CD4-positive, alpha-beta T cell treated with Interferon alpha-2 for 1 hour (primary cell): ENCODE measurements at regions not wholly inside any gene's neighbourhood (a gene's known extent, or its start where the extent isn't known, plus 50 kb on each side); places are given as distances from the start of the nearest gene placed in this dataset.

Experiments used
- DNase-seq, 2 donors: peaks; one replicate each; pipeline ENCODE4 v3.0.0-alpha.2; 2020 to 2022

- no peak for DNase-seq
Measured at GRCh38 chr13:57918086-57918485, 286.5 kb downstream of the PCDH17 start.

DNA sequence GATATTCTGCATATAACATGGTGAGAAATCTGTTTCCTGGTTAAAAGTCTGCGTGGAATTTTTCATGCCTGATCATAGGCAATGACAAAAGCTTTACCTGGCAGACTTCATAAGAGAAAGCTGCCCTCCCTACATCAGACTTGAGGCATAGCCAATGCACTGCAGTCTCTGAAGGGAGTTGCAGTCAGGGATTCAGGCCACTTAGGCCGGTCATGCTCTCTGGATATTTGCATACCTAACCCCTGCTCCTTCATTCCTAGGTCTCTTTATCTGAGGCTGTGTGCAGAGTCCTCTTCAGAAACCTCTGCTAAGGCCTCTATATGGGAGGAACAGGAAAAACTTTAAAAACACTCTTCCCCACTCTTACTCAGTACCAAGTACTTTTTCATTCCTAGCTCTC is 287.4 kb downstream of the PCDH17 start:
- no peak for DNase-seq

DNA sequence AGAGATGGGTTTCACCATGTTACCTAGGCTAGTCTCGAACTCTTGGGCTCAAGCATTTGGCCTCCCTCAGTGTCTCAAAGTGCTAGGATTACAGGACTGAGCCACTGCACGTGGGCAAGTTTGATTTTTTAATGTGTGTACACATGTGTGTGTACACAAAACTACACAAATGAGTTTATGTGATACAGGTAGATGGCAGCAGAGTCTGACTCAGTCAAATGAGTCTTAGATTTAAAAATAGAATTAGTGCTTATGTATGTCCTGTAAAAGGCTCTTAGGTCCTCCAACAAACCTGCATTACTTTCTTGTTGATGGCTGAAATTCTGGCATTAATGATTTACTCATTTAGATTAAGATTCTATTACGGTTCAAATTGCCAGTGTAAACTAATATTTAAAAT is 293.7 kb downstream of the PCDH17 start:
- DNase-seq: no peak

GRCh38 chr13:57925751-57926150 is 294.2 kb downstream of the PCDH17 start:
- no peak for DNase-seq

DNA sequence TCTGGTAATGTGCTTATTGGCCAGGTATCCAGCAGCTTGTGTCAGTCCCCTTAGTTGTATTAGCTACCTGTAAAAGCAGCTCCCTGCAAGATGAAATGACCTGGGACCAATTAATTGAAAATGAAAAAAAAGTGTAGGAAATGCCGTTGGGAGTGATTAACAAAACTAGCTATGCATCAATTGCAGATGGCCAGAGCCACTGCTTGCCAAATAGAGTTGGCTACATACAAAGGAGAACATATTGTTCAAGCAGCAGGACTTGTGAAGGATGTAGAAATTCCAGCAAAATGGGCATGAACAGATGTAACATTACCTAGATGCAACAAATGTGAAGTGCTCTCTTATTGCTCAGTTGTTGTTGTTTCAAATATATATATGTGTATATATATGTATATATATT is 300.5 kb downstream of the PCDH17 start:
- DNase-seq: no peak

GRCh38 chr13:57933606-57934005 is 302.1 kb downstream of the PCDH17 start:
- no peak for DNase-seq

- DNase-seq: no peak
Measured at GRCh38 chr13:57935965-57936364, 304.4 kb downstream of the PCDH17 start.

- DNase-seq: no peak
Measured at GRCh38 chr13:57946361-57946760, 314.8 kb downstream of the PCDH17 start.

- no peak for DNase-seq
Measured at GRCh38 chr13:57948884-57949283, 317.3 kb downstream of the PCDH17 start.

DNA sequence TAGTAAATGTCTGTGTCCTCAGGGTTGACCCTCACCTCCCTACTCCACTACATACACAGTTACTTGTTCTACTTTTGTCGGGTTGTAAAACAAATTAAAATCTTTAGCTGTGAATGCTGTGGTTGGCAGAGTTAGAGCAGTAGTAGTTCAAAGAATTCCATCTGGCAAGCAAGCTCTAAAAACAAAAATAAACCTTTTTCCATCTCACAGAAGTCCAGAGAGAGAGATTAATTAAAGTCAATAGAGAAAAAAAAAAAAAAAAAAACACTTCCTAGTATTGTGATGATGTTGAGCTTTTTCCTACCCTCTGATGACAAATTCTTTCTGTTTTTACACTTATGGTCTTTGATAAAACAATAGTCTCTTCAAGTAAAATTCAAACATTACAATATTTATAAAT is 338.4 kb downstream of the PCDH17 start:
- DNase-seq: no peak

GRCh38 chr13:57970404-57970803 is 338.9 kb downstream of the PCDH17 start:
- DNase-seq: no peak

DNA sequence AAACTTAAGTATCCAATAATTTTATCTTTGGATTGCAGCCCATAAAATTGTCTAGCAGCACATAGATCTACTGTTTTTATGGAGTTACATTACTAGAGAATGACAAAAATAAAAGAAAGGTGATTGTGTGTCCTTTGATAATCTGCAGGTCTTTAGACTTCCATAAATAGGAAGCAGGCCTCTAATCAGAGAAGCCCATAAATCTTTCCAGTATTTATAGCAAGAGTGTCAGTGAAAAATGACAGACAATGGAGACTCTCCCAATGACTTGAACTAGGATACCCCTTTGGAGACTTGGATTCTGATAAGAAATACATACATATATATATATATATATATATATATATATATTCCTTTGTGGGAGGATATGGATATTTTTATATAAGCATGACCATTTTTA is 351.2 kb downstream of the PCDH17 start:
- DNase-seq: no peak

GRCh38 chr13:57988276-57988675 is 356.7 kb downstream of the PCDH17 start:
- DNase-seq: no peak

GRCh38 chr13:57991041-57991440 is 359.5 kb downstream of the PCDH17 start:
- no peak for DNase-seq

DNA sequence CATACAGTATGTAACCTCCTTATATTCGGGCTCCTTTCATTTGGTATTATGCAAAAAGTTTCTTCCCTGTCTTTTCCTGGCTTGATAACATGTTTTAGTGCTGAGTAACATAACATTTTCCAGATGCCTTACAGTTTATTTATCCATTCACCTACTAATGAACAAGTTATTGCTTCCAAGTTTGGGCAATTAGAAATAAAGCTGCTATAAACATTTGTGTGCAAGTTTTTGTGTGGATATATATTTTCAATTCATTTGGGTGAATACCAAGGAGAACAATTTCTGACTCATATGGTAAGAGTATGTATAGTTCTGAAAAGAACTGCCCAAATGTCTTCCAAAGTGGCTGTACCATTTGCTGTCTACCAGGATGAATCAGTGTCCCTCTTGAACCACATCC is 360.9 kb downstream of the PCDH17 start:
- DNase-seq: no peak

- no peak for DNase-seq
Measured at GRCh38 chr13:57996717-57997116, 365.2 kb downstream of the PCDH17 start.

GRCh38 chr13:58004751-58005150 is 373.2 kb downstream of the PCDH17 start:
- DNase-seq: no peak

GRCh38 chr13:58018020-58018419 is 386.5 kb downstream of the PCDH17 start:
- DNase-seq: no peak

DNA sequence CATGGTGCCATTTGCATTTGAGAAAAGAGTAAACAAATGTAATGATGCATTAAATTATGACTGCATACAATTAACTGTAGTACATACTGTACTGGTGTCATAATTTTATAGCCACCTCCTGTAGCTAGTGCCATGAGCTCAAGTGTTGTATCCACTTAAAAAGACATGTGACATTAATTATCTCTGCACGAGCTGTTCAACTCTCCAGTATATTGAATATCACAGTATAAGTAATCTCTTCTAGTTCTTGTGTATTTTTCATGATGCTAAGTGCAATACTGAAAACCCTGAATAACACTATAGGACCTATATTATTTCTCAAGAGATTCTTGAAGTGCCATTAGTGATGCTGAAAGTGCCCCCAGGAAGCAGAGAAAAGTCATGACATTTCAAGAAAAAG is 387.3 kb downstream of the PCDH17 start:
- no peak for DNase-seq

DNA sequence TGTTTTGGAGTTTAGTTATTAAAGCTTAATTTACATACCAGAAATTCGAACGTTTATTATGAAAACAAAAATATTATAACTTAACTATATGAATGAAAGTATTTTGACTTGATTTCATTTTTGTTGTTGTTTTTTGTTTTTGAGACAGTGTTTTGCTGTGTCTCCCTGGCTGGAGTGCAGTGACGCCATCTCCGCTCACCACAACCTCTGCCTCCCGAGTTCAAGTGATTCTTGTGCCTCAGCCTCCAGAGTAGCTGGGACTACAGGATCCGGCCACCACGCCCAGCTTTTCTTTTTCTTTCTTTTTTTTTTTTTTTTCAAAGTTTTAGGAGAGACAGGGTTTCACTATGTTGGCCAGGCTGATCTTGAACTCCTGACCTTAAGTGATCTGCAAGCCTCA is 392.6 kb downstream of the PCDH17 start:
- no peak for DNase-seq

- no peak for DNase-seq
Measured at GRCh38 chr13:58025821-58026220, 394.3 kb downstream of the PCDH17 start.

- DNase-seq: no peak
Measured at GRCh38 chr13:58032676-58033460, 401.3 kb downstream of the PCDH17 start.

- no peak for DNase-seq
Measured at GRCh38 chr13:58043971-58044370, 412.4 kb downstream of the PCDH17 start.

- DNase-seq: no peak
Measured at GRCh38 chr13:58048670-58049069, 417.1 kb downstream of the PCDH17 start.

DNA sequence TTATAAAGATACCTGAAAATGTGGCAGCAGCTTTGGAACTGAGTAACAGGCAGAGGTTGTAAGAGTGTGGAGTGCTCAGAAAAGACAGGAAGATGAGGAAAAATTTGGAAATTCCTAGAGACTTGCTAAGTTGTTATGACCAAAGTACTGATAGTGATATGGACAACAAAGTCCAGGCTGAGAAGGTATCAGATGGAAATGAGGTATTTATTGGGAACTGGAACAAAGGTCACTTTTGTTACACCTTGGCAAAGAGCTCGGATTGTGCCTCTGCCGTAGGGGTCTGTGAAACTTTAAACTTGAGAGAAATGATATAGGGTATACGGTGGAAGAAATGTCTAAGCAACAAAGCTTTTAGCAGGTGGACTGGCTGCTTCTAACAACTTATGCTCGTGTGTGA is 419.9 kb downstream of the PCDH17 start:
- no peak for DNase-seq
